ENCODE measurements at regions not wholly inside any gene's neighbourhood (a gene's known extent, or its start where the extent isn't known, plus 50 kb on each side); places are given as distances from the start of the nearest gene placed in this dataset.

DNA sequence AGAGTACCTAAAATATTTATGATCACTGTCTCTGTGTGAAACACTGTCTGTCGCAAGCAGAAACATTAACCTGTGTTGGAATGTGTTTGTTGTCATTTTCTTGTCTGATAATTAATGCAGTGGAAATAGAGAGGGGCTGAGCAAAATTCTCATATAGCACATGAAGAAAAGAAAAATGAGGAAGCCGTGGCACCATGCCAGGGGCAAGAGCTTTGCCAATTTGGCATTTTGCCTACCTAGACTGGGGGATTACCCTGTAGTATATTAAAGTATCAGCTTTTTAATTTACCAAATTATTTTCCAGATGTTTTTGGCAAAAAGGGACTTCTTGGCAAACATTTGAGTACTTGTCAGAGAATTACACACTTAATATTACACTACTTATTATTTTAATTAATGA, 1326.6 kb upstream of the GOT2 start:
- TF ChIP-seq, protein P1, sequence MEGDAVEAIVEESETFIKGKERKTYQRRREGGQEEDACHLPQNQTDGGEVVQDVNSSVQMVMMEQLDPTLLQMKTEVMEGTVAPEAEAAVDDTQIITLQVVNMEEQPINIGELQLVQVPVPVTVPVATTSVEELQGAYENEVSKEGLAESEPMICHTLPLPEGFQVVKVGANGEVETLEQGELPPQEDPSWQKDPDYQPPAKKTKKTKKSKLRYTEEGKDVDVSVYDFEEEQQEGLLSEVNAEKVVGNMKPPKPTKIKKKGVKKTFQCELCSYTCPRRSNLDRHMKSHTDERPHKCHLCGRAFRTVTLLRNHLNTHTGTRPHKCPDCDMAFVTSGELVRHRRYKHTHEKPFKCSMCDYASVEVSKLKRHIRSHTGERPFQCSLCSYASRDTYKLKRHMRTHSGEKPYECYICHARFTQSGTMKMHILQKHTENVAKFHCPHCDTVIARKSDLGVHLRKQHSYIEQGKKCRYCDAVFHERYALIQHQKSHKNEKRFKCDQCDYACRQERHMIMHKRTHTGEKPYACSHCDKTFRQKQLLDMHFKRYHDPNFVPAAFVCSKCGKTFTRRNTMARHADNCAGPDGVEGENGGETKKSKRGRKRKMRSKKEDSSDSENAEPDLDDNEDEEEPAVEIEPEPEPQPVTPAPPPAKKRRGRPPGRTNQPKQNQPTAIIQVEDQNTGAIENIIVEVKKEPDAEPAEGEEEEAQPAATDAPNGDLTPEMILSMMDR (IDR thresholded peaks at IDR 0.05; ENCODE audit: insufficient read depth, low read length, poor library complexity, severe bottlenecking) = no peak
- TF ChIP-seq EZH2phosphoT487 (conservative IDR thresholded peaks at IDR 0.05; ENCODE audit: low read length) = no peak

Measured in SU-DHL-6 (cell line).